ENCODE measurements at regions not wholly inside any gene's neighbourhood (a gene's known extent, or its start where the extent isn't known, plus 50 kb on each side); places are given as distances from the start of the nearest gene placed in this dataset.

DNA sequence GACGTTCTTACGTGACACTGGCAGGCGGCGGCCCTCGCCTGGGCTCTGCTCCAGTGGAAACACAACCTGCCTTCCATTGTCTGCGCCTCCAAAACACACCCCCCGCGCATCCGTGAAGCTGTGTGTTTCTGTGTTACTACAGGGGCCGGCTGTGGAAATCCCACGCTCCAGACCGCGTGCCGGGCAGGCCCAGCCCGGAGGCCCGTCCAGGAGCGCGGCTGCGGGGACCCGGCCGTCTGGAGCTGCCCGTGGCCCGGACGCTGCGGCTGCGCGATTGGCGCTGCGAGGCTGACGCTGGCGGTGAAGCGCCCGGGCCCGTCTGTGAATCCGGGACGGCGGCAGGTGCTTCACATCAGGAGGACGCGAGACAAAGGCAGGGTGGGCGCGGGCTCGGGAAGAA, 670.3 kb upstream of the SALL3 start:
- H3K27me3 ChIP-seq (replicated peaks; ENCODE audit: insufficient read depth, low read depth, low read length, poor library complexity): no peaks in the 10 kb centered on the region
- DNase-seq (ENCODE audit: low spot score): no peak
- CTCF ChIA-PET: no interaction called here
- no peak overlapping the region for H3K27ac ChIP-seq (ENCODE audit: low read depth, low read length, poor library complexity, severe bottlenecking)
- BruUV-seq (replicated peaks): no TSS peak
- H3K9me3 ChIP-seq (ENCODE audit: low read depth, low read length, poor library complexity, severe bottlenecking): peaks cover 18% of the 10 kb centered on the region
- no peaks in the 10 kb centered on the region for H3K4me1 ChIP-seq (ENCODE audit: insufficient read depth, low read length, poor library complexity, severe bottlenecking)
- intact Hi-C loops (cut with micrococcal nuclease; ENCODE audit: unreplicated experiment): no loop called here
- H3K36me3 ChIP-seq (ENCODE audit: insufficient read depth, low read length, poor library complexity, severe bottlenecking): no peaks in the 10 kb centered on the region
- POLR2A ChIA-PET (ENCODE audit: low non-redundant PET): no interaction called here
- no peak for TF ChIP-seq CTCF (conservative IDR thresholded peaks at IDR 0.05; ENCODE audit: low read depth, low read length)
- no peak overlapping the region for H3K4me3 ChIP-seq (ENCODE audit: low read depth, low read length, poor library complexity, severe bottlenecking)

DNA sequence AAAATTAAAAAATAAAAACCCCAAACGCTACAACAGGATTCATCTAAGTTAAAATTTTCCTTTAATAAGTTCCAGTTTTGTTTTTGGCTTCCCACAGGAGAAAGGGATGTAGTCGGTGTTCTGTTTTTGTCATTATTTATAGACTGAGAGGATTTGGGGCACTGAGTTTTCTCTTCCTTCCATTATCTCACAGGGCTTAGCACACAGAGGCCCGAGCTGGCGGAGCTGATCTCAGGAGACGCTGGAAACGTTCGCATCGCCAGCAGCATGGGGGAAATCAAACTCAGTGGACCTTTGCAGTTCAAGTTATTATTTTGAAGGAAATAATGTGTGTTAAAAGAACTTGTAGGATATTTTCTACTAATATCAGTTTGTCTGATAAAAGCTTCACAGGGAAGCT, 669.7 kb upstream of the SALL3 start:
- Histone ChIP-seq H3K9me3 (ENCODE audit: low read depth, low read length, poor library complexity, severe bottlenecking) (peaks cover 18% of the 10 kb centered on the region), H3K4me3 (ENCODE audit: low read depth, low read length, poor library complexity, severe bottlenecking) (no peak overlapping the region), H3K27me3 (replicated peaks; ENCODE audit: insufficient read depth, low read depth, low read length, poor library complexity) (no peaks in the 10 kb centered on the region), H3K4me1 (ENCODE audit: insufficient read depth, low read length, poor library complexity, severe bottlenecking) (no peaks in the 10 kb centered on the region), H3K36me3 (ENCODE audit: insufficient read depth, low read length, poor library complexity, severe bottlenecking) (no peaks in the 10 kb centered on the region), H3K27ac (ENCODE audit: low read depth, low read length, poor library complexity, severe bottlenecking) (no peak overlapping the region)
- no peak for DNase-seq (ENCODE audit: low spot score)
- BruUV-seq (replicated peaks): no TSS peak
- intact Hi-C loops (cut with micrococcal nuclease; ENCODE audit: unreplicated experiment): no loop called here
- CTCF ChIA-PET: no interaction called here
- POLR2A ChIA-PET (ENCODE audit: low non-redundant PET): no interaction called here
- TF ChIP-seq EZH2 (IDR thresholded peaks at IDR 0.05; ENCODE audit: borderline replicate concordance, low read depth, low read length, poor library complexity, severe bottlenecking): no peak
- no peak for TF ChIP-seq CTCF (conservative IDR thresholded peaks at IDR 0.05; ENCODE audit: low read depth, low read length)

- Histone ChIP-seq H3K36me3 (ENCODE audit: insufficient read depth, low read length, poor library complexity, severe bottlenecking) (no peaks in the 10 kb centered on the region), H3K4me1 (ENCODE audit: insufficient read depth, low read length, poor library complexity, severe bottlenecking) (no peaks in the 10 kb centered on the region), H3K27ac (ENCODE audit: low read depth, low read length, poor library complexity, severe bottlenecking) (no peak overlapping the region), H3K27me3 (replicated peaks; ENCODE audit: insufficient read depth, low read depth, low read length, poor library complexity) (no peaks in the 10 kb centered on the region), H3K9me3 (ENCODE audit: low read depth, low read length, poor library complexity, severe bottlenecking) (peaks cover 7% of the 10 kb centered on the region), H3K4me3 (ENCODE audit: low read depth, low read length, poor library complexity, severe bottlenecking) (no peak overlapping the region)
- ChIA-PET CTCF (no interaction called here), POLR2A (ENCODE audit: low non-redundant PET) (no interaction called here)
- intact Hi-C loops (cut with micrococcal nuclease; ENCODE audit: unreplicated experiment): no loop called here
- BruUV-seq (replicated peaks): no TSS peak
- TF ChIP-seq CTCF (conservative IDR thresholded peaks at IDR 0.05; ENCODE audit: low read depth, low read length) (no peak), EZH2 (IDR thresholded peaks at IDR 0.05; ENCODE audit: borderline replicate concordance, low read depth, low read length, poor library complexity, severe bottlenecking) (no peak)
- DNase-seq (ENCODE audit: low spot score): no peak
Measured at GRCh38 chr18:78319264-78319663, 660.4 kb upstream of the SALL3 start.
